Right atrium auricular region (tissue), 2 donors: ENCODE measurements at regions not wholly inside any gene's neighbourhood (a gene's known extent, or its start where the extent isn't known, plus 50 kb on each side); places are given as distances from the start of the nearest gene placed in this dataset.

ENCODE experiments used
- DNase-seq: peaks from one replicate; pipeline ENCODE4 v3.0.0-alpha.2; 2019; ENCODE audit warnings: low spot score
- H3K27ac ChIP-seq, 2 donors: fragments of 200-600 bp; sonication (generic); 1 replicate in 1 of 2; 2 replicates in 1 of 2; pipeline ENCODE4 v1.5.1; 2016 to 2019
- H3K27me3 ChIP-seq, 2 donors: fragments of 200-600 bp; sonication (generic); one replicate each; pipeline versions ENCODE4 v1.5.1 to v1.6.0; 2017 to 2019
- H3K36me3 ChIP-seq: fragments of 200-600 bp; sonication (generic); one replicate; pipeline ENCODE4 v1.5.1; 2016
- H3K4me1 ChIP-seq, 2 donors: fragments of 200-600 bp; sonication (generic); one replicate each; pipeline versions ENCODE4 v1.5.1 to v1.6.0; 2017 to 2019
- H3K4me3 ChIP-seq, 2 donors: fragments of 200-600 bp; sonication (generic); 1 replicate in 1 of 2; 2 replicates in 1 of 2; pipeline ENCODE4 v1.5.1; 2017 to 2019; ENCODE audit warnings: mild to moderate bottlenecking in 1 of 2, moderate library complexity in 1 of 2
- H3K9me3 ChIP-seq, 2 donors: fragments of 200-600 bp; sonication (generic); one replicate each; pipeline ENCODE4 v1.5.1; 2019
- TF ChIP-seq, protein P1 (sequence below), 2 donors: fragments of 200-600 bp; sonication (generic); IDR thresholded peaks; one replicate each; pipeline ENCODE4 v1.5.1; 2019; ENCODE audit warnings: antibody characterized with exemption in 2 of 2

- H3K9me3 ChIP-seq, result peaks cover 0 to 11% of the 10 kb centered on the region in 2 donors
These were observed 80.6 kb upstream of the SULF2 start for GRCh38 chr20:47865912-47866311.

GRCh38 chr20:47865451-47865850 is 80.2 kb upstream of the SULF2 start:
- TF ChIP-seq, protein P1, sequence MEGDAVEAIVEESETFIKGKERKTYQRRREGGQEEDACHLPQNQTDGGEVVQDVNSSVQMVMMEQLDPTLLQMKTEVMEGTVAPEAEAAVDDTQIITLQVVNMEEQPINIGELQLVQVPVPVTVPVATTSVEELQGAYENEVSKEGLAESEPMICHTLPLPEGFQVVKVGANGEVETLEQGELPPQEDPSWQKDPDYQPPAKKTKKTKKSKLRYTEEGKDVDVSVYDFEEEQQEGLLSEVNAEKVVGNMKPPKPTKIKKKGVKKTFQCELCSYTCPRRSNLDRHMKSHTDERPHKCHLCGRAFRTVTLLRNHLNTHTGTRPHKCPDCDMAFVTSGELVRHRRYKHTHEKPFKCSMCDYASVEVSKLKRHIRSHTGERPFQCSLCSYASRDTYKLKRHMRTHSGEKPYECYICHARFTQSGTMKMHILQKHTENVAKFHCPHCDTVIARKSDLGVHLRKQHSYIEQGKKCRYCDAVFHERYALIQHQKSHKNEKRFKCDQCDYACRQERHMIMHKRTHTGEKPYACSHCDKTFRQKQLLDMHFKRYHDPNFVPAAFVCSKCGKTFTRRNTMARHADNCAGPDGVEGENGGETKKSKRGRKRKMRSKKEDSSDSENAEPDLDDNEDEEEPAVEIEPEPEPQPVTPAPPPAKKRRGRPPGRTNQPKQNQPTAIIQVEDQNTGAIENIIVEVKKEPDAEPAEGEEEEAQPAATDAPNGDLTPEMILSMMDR (IDR thresholded peaks at IDR 0.05), result no peak
- Histone ChIP-seq H3K9me3 (peaks cover 0 to 11% of the 10 kb centered on the region in 2 donors), H3K27me3 (no peaks in the 10 kb centered on the region), H3K4me3 (no peak overlapping the region), H3K36me3 (no peaks in the 10 kb centered on the region), H3K27ac (no peak overlapping the region), H3K4me1 (no peaks in the 10 kb centered on the region)
- DNase-seq, result no peak

More at GRCh38 chr20:47865912-47866311, 80.6 kb upstream of the SULF2 start:
- Histone ChIP-seq H3K27ac (no peak overlapping the region), H3K4me3 (no peak overlapping the region), H3K36me3 (no peaks in the 10 kb centered on the region), H3K4me1 (no peaks in the 10 kb centered on the region), H3K27me3 (no peaks in the 10 kb centered on the region)
- no peak for DNase-seq
- TF ChIP-seq, protein P1 (IDR thresholded peaks at IDR 0.05), result no peak

DNA sequence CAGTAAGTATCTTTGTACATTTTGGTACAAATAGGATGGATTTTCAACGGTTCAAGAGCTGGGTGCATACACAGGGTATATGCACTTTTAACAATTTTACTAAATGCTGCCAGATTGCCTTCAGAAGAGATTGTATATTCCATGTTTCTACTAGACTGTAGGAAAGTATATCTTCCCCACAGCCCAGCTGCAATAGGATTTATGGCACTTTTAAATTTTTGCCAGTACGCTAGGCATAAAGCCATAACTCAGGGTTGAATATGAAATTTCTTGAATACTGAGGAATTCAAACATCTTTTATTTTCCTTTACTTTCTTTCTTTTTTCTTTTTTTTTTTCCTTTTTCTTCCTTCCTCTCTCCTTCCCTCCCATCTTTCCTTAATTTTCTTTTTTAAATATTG is 78.7 kb upstream of the SULF2 start:
- Histone ChIP-seq H3K36me3 (no peaks in the 10 kb centered on the region), H3K27me3 (no peaks in the 10 kb centered on the region), H3K4me1 (no peaks in the 10 kb centered on the region), H3K4me3 (no peak overlapping the region), H3K27ac (no peak overlapping the region), H3K9me3 (peaks cover 0 to 11% of the 10 kb centered on the region in 2 donors)
- DNase-seq, result no peak
- TF ChIP-seq, protein P1 (IDR thresholded peaks at IDR 0.05), result no peak

GRCh38 chr20:47863315-47863965 is 78.2 kb upstream of the SULF2 start:
- TF ChIP-seq, protein P1 (IDR thresholded peaks at IDR 0.05), result no peak
- peaks cover 0 to 11% of the 10 kb centered on the region in 2 donors for H3K9me3 ChIP-seq

DNA sequence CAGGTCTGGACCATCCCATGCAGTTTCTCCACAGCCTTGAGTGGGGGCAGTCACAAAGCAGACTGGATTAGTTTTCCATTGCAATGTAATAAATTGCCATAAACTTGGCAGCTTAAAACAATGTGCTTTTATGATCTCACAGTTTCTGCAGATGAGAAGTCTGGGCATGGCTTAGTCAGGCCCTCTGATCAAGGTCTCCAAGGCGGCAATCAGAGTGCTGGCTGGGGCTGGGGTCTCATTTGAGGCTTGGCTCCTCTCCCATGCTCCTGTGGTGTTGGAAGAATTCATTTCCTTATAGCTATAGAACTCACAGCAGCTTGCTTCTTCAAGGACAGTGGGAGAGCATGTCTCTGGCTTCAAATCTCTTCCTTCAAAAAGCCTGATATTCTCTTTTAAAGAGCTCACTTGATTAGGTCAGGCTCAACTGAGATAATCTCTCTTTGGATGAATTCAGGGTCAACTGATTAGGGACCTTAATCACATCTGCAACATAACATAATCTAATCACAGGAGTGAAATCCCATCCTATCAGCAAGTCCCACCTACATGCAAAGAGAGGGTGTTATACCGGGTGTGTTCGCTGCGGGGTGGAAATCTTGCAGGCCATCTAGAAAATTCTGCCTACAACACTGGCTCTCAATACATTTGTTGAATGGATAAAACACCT is 77.4 kb upstream of the SULF2 start:
- no peaks in the 10 kb centered on the region for H3K27me3 ChIP-seq
- H3K9me3 ChIP-seq, result peaks cover 0 to 11% of the 10 kb centered on the region in 2 donors
- DNase-seq, result no peak
- no peak overlapping the region for H3K27ac ChIP-seq
- no peak overlapping the region for H3K4me3 ChIP-seq
- H3K36me3 ChIP-seq, result no peaks in the 10 kb centered on the region
- TF ChIP-seq, protein P1 (IDR thresholded peaks at IDR 0.05), result no peak
- H3K4me1 ChIP-seq, result peaks cover 0 to 3% of the 10 kb centered on the region in 2 donors

More at GRCh38 chr20:47863315-47863965, 78.2 kb upstream of the SULF2 start:
- Histone ChIP-seq H3K4me3 (no peak overlapping the region), H3K27me3 (no peaks in the 10 kb centered on the region), H3K4me1 (no peaks in the 10 kb centered on the region), H3K27ac (no peak overlapping the region), H3K36me3 (no peaks in the 10 kb centered on the region)
- DNase-seq, result no peak
